Neuronal stem cell (in vitro differentiated cells): ENCODE measurements at regions not wholly inside any gene's neighbourhood (a gene's known extent, or its start where the extent isn't known, plus 50 kb on each side); places are given as distances from the start of the nearest gene placed in this dataset.

Experiments used
- DNase-seq: peaks from one replicate; pipeline ENCODE4 v3.0.0-alpha.2; 2013; ENCODE audit warnings: low spot score
- H2AFZ ChIP-seq: one replicate; pipeline ENCODE4 v1.6.1; 2013; ENCODE audit warnings: mild to moderate bottlenecking, low read length, inconsistent platforms
- H2AK5ac ChIP-seq: 2 replicates; pipeline ENCODE4 v1.6.1; 2013; ENCODE audit warnings: low read depth, mild to moderate bottlenecking, inconsistent platforms, low read length, moderate library complexity, mixed read lengths
- H2BK120ac ChIP-seq: 2 replicates; pipeline ENCODE4 v1.6.1; 2013; ENCODE audit warnings: low read depth, mild to moderate bottlenecking, inconsistent platforms, low read length, moderate library complexity, mixed read lengths
- H2BK12ac ChIP-seq: one replicate; pipeline ENCODE4 v1.6.1; 2013; ENCODE audit warnings: low read length, inconsistent platforms
- H2BK15ac ChIP-seq: 2 replicates; pipeline ENCODE4 v1.6.1; 2013; ENCODE audit warnings: mild to moderate bottlenecking, low read length, inconsistent platforms, mixed read lengths
- H2BK5ac ChIP-seq: one replicate; pipeline ENCODE4 v1.6.1; 2013; ENCODE audit warnings: inconsistent platforms, mild to moderate bottlenecking, low read length, moderate library complexity
- H3K14ac ChIP-seq: one replicate; pipeline ENCODE4 v1.6.1; 2013; ENCODE audit warnings: low read length, inconsistent platforms
- H3K18ac ChIP-seq: 2 replicates; pipeline ENCODE4 v1.6.1; 2013; ENCODE audit warnings: low read length, inconsistent platforms
- H3K23ac ChIP-seq: 2 replicates; pipeline ENCODE4 v1.6.1; 2013; ENCODE audit warnings: low read depth, mild to moderate bottlenecking, mixed read lengths, low read length, inconsistent platforms; ENCODE audit not compliant: poor library complexity
- H3K27ac ChIP-seq: replicated peaks from 3 replicates; pipeline ENCODE4 v1.5.1; 2013; ENCODE audit warnings: low read length, inconsistent platforms
- H3K27me3 ChIP-seq, 3 experiments: 2 replicates each; pipeline ENCODE4 v1.6.1; 2013; ENCODE audit warnings: low read length in 3 of 3, mild to moderate bottlenecking in 2 of 3, inconsistent platforms in 1 of 3, low read depth in 1 of 3, mixed read lengths in 1 of 3, moderate library complexity in 1 of 3; ENCODE audit not compliant: control insufficient read depth in 3 of 3, insufficient read depth in 3 of 3
- H3K36me3 ChIP-seq, 2 donors: replicated peaks in 1 of 2; 2 replicates each; pipeline ENCODE4 v1.6.1; 2013; ENCODE audit warnings: low read length in 2 of 2; ENCODE audit not compliant: control insufficient read depth in 2 of 2, insufficient read depth in 2 of 2
- H3K4ac ChIP-seq: 2 replicates; pipeline ENCODE4 v1.6.1; 2013; ENCODE audit warnings: inconsistent platforms, mild to moderate bottlenecking, low read length, moderate library complexity
- H3K4me1 ChIP-seq, 2 donors: 1 replicate in 1 of 2; 2 replicates in 1 of 2; pipeline ENCODE4 v1.6.1; 2013; ENCODE audit warnings: low read length in 2 of 2, low read depth in 1 of 2; ENCODE audit not compliant: control insufficient read depth in 2 of 2, insufficient read depth in 1 of 2
- H3K4me2 ChIP-seq: one replicate; pipeline ENCODE4 v1.6.1; 2013; ENCODE audit warnings: mild to moderate bottlenecking, low read length, inconsistent platforms; ENCODE audit not compliant: insufficient read depth, poor library complexity, severe bottlenecking
- H3K4me3 ChIP-seq, 2 donors: 2 replicates each; pipeline ENCODE4 v1.5.1; 2013; ENCODE audit warnings: low read length in 2 of 2, mild to moderate bottlenecking in 2 of 2, inconsistent platforms in 1 of 2, moderate library complexity in 1 of 2
- H3K79me1 ChIP-seq: one replicate; pipeline ENCODE4 v1.6.1; 2013; ENCODE audit warnings: low read depth, mild to moderate bottlenecking, inconsistent platforms, low read length, moderate library complexity
- H3K9ac ChIP-seq: one replicate; pipeline ENCODE4 v1.6.1; 2013; ENCODE audit warnings: mild to moderate bottlenecking, low read depth, low read length, inconsistent platforms; ENCODE audit not compliant: poor library complexity
- H3K9me3 ChIP-seq, 2 donors: replicated peaks in 1 of 2; 2 replicates each; pipeline versions ENCODE3 to v1.6.1; 2013; ENCODE audit warnings: low read length in 2 of 2, mild to moderate bottlenecking in 2 of 2, inconsistent platforms in 1 of 2, low read depth in 1 of 2, mixed read lengths in 1 of 2, moderate library complexity in 1 of 2; ENCODE audit not compliant: control insufficient read depth in 2 of 2, insufficient read depth in 1 of 2
- H4K8ac ChIP-seq: one replicate; pipeline ENCODE4 v1.6.1; 2013; ENCODE audit warnings: low read depth, mild to moderate bottlenecking, inconsistent platforms, low read length, moderate library complexity
- H4K91ac ChIP-seq: one replicate; pipeline ENCODE4 v1.6.1; 2013; ENCODE audit warnings: low read length, low read depth, mild to moderate bottlenecking, inconsistent platforms; ENCODE audit not compliant: poor library complexity
- WGBS, 2 donors: extraction: QIAGEN DNeasy Blood & Tissue Kit; methylation state at CpG; one replicate each; pipeline ENCODE4 v1.1.7; 2013; ENCODE audit warnings: missing lambda C conversion rate in 2 of 2, mixed read lengths in 1 of 2; ENCODE audit not compliant: insufficient read length in 2 of 2, insufficient replicate concordance in 1 of 2; ENCODE audit errors: extremely low coverage in 2 of 2; 5-methylcytosine and 5-hydroxymethylcytosine counted together

DNA sequence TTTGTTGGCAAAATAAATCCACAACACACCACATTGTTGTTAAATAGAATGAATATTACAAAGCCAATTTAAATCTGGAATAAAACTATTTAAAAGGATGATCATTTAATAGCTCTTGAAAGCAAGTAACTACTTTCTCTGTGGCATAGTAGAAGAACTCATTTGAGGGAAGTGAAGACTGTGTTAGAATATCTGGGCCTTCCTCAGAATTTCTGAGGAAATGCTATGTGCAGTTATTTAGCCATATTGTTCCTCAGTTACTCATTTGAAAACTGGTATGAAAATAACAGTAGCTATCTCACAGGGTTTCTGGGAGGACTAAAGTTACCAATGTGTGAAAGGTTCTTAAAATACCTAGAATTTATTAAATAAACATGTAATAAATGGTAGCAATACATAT lies 595.8 kb downstream of the PSAT1 start:
- H2AK5ac ChIP-seq = no peak overlapping the region
- H4K91ac ChIP-seq = no peak overlapping the region
- H2AFZ ChIP-seq = no peak overlapping the region
- H3K79me1 ChIP-seq = no peaks in the 10 kb centered on the region
- no peak overlapping the region for H4K8ac ChIP-seq
- no peak overlapping the region for H2BK5ac ChIP-seq
- no peak overlapping the region for H3K14ac ChIP-seq
- no peak overlapping the region for H2BK15ac ChIP-seq
- no peak overlapping the region for H2BK12ac ChIP-seq
- DNase-seq = no peak
- no peak overlapping the region for H3K4me2 ChIP-seq
- H3K27ac ChIP-seq = no peak overlapping the region
- no peak overlapping the region for H2BK120ac ChIP-seq
- H3K4ac ChIP-seq = no peak overlapping the region
- H3K9me3 ChIP-seq = no peaks in the 10 kb centered on the region
- H3K4me1 ChIP-seq = no peaks in the 10 kb centered on the region
- H3K9ac ChIP-seq = no peak overlapping the region
- no peak overlapping the region for H3K23ac ChIP-seq
- no peaks in the 10 kb centered on the region for H3K36me3 ChIP-seq
- H3K18ac ChIP-seq = no peak overlapping the region
- no peaks in the 10 kb centered on the region for H3K27me3 ChIP-seq
- no peak overlapping the region for H3K4me3 ChIP-seq

GRCh38 chr9:78893774-78894401 lies 597.0 kb downstream of the PSAT1 start:
- Histone ChIP-seq H3K23ac (no peak overlapping the region), H3K79me1 (no peaks in the 10 kb centered on the region), H2BK15ac (no peak overlapping the region), H3K4ac (no peak overlapping the region), H3K27ac (no peak overlapping the region), H3K4me1 (no peaks in the 10 kb centered on the region), H2BK12ac (no peak overlapping the region), H3K4me2 (no peak overlapping the region), H3K9ac (no peak overlapping the region), H4K8ac (no peak overlapping the region), H3K9me3 (no peaks in the 10 kb centered on the region), H3K36me3 (no peaks in the 10 kb centered on the region), H2AK5ac (no peak overlapping the region), H3K4me3 (no peak overlapping the region), H3K14ac (no peak overlapping the region), H4K91ac (no peak overlapping the region), H2BK120ac (no peak overlapping the region), H3K27me3 (no peaks in the 10 kb centered on the region), H2AFZ (no peak overlapping the region), H2BK5ac (no peak overlapping the region), H3K18ac (no peak overlapping the region)
- DNase-seq = no peak
- no CpG with 5 or more reads among the region's 2 CpGs for WGBS, 2 donors

DNA sequence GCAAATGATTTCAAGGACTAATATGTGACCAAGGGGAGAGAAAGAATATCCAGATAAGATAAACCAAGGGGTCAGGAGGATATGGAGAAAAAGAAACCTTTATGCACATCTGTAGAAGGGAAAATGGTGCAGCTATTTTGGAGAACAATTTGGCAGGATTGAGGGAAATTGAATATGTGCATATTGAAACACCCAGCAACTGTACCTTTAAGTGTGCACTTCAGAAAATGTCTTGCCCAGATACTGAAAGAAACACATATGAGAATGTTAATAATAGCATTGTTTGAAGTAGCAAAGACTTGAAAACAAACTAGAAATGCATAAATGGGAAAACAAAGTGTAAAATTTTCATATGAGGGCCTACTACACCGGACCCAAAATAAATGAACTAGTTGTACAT lies 599.6 kb downstream of the PSAT1 start:
- H4K8ac ChIP-seq = no peak overlapping the region
- H2BK5ac ChIP-seq = no peak overlapping the region
- H3K36me3 ChIP-seq = no peaks in the 10 kb centered on the region
- no peak overlapping the region for H2AK5ac ChIP-seq
- H3K27me3 ChIP-seq = no peaks in the 10 kb centered on the region
- no peak overlapping the region for H2BK120ac ChIP-seq
- H3K4ac ChIP-seq = no peak overlapping the region
- no peak overlapping the region for H3K4me2 ChIP-seq
- no peaks in the 10 kb centered on the region for H3K4me1 ChIP-seq
- H2BK15ac ChIP-seq = no peak overlapping the region
- H3K79me1 ChIP-seq = no peaks in the 10 kb centered on the region
- no peak overlapping the region for H4K91ac ChIP-seq
- no peaks in the 10 kb centered on the region for H3K9me3 ChIP-seq
- H3K27ac ChIP-seq = no peak overlapping the region
- no peak overlapping the region for H3K14ac ChIP-seq
- no peak overlapping the region for H3K9ac ChIP-seq
- no peak overlapping the region for H2BK12ac ChIP-seq
- no CpG with 5 or more reads among the region's 1 CpG for WGBS, 2 donors
- no peak overlapping the region for H2AFZ ChIP-seq
- no peak overlapping the region for H3K18ac ChIP-seq
- DNase-seq = no peak
- H3K23ac ChIP-seq = no peak overlapping the region
- no peak overlapping the region for H3K4me3 ChIP-seq

DNA sequence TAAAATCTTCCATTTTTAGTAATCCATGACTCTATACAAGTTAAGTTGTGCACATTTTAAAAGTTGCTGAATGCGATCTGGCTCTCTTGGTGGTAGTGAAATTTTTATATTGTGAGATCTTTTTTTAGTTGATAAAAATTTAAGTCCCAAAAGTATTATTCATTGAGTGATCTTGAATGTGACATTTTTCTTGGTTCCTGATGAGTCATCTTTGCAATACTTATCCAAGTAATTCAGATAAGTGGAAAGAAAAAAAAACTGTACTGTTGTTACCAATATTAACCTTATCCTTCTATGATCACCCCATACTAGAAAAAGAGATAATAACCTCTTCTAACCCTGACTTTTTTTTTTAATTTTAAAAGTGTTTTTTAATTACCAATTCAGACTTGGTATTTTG lies 601.3 kb downstream of the PSAT1 start:
- H4K8ac ChIP-seq = no peak overlapping the region

More for the DNA sequence above, 601.3 kb downstream of the PSAT1 start:
- Histone ChIP-seq H4K91ac (no peak overlapping the region), H3K4me2 (no peak overlapping the region), H3K36me3 (no peaks in the 10 kb centered on the region), H3K18ac (no peak overlapping the region), H2BK12ac (no peak overlapping the region), H2AK5ac (no peak overlapping the region), H3K4me3 (no peak overlapping the region), H3K9ac (no peak overlapping the region), H2BK120ac (no peak overlapping the region), H3K27ac (no peak overlapping the region), H3K23ac (no peak overlapping the region), H3K79me1 (no peaks in the 10 kb centered on the region), H3K27me3 (no peaks in the 10 kb centered on the region), H3K4ac (no peak overlapping the region), H3K9me3 (no peaks in the 10 kb centered on the region), H2AFZ (no peak overlapping the region), H2BK15ac (no peak overlapping the region), H3K4me1 (no peaks in the 10 kb centered on the region), H2BK5ac (no peak overlapping the region), H3K14ac (no peak overlapping the region)
- WGBS, 2 donors = no CpG with 5 or more reads among the region's 1 CpG
- DNase-seq = no peak
